SK-N-SH treated with all-trans-retinoic acid at 6 μM for 48 hours (cell line): ENCODE measurements at regions not wholly inside any gene's neighbourhood (a gene's known extent, or its start where the extent isn't known, plus 50 kb on each side); places are given as distances from the start of the nearest gene placed in this dataset.
"Not testable (repeated sequence)": the region's sequence is repeated elsewhere in the genome, so short reads cannot be mapped to it uniquely, and the experiment has no call there.

Experiments used
- ATAC-seq: fragments of 200-7000 bp; cut with Tn5 transposase; 3 replicates; pipeline ENCODE4 v1.9.1; 2020; ENCODE audit warnings: mild to moderate bottlenecking, moderate library complexity
- ARNTL ChIP-seq: fragments of 450-650 bp; formaldehyde crosslinking; IDR thresholded peaks from 2 replicates; pipeline ENCODE4 v1.5.0; 2020; ENCODE audit warnings: low read depth, mild to moderate bottlenecking, moderate library complexity, borderline replicate concordance
- CREB5 ChIP-seq: fragments of 250-450 bp; sonication (Bioruptor Pico); IDR thresholded peaks from 2 replicates; pipeline ENCODE4 v1.5.1; 2020; ENCODE audit warnings: low read depth, mild to moderate bottlenecking, moderate library complexity
- CSDC2 ChIP-seq: fragments of 250-450 bp; sonication (Bioruptor Pico); IDR thresholded peaks from 2 replicates; pipeline ENCODE4 v1.5.0; 2020; ENCODE audit warnings: mild to moderate bottlenecking, moderate library complexity
- ESRRG ChIP-seq: fragments of 250-450 bp; sonication (Bioruptor Pico); IDR thresholded peaks from 2 replicates; pipeline ENCODE4 v1.6.1; 2021; ENCODE audit warnings: mild to moderate bottlenecking
- GLIS3 ChIP-seq: fragments of 250-450 bp; sonication (Bioruptor Pico); IDR thresholded peaks from 2 replicates; pipeline ENCODE4 v1.5.0; 2020; ENCODE audit warnings: mild to moderate bottlenecking, moderate library complexity
- ISL1 ChIP-seq: fragments of 250-450 bp; sonication (Bioruptor Pico); IDR thresholded peaks from 2 replicates; pipeline ENCODE4 v2.1.2; 2022; ENCODE audit warnings: mild to moderate bottlenecking, moderate library complexity
- OSR1 ChIP-seq: fragments of 250-450 bp; sonication (Bioruptor Pico); IDR thresholded peaks from 2 replicates; pipeline ENCODE4 v1.8.0; 2022; ENCODE audit warnings: moderate library complexity, mild to moderate bottlenecking, inconsistent platforms
- PPARA ChIP-seq: fragments of 250-450 bp; sonication (Bioruptor Pico); IDR thresholded peaks from 2 replicates; pipeline ENCODE4 v1.5.0; 2020; ENCODE audit warnings: mild to moderate bottlenecking, borderline replicate concordance
- RARB ChIP-seq: fragments of 250-450 bp; sonication (Bioruptor Pico); IDR thresholded peaks from 2 replicates; pipeline ENCODE4 v1.8.0; 2021; ENCODE audit warnings: mild to moderate bottlenecking, moderate library complexity
- TCF4 ChIP-seq: fragments of 250-450 bp; sonication (Bioruptor Pico); IDR thresholded peaks from 2 replicates; pipeline ENCODE4 v1.8.0; 2021; ENCODE audit warnings: mild to moderate bottlenecking, moderate library complexity, borderline replicate concordance
- TSHZ2 ChIP-seq: fragments of 250-450 bp; sonication (Bioruptor Pico); IDR thresholded peaks from 2 replicates; pipeline ENCODE4 v1.5.0; 2020; ENCODE audit warnings: mild to moderate bottlenecking, moderate library complexity
- ZC3H10 ChIP-seq: fragments of 250-450 bp; sonication (Bioruptor Pico); IDR thresholded peaks from 2 replicates; pipeline ENCODE4 v1.5.1; 2021; ENCODE audit warnings: mild to moderate bottlenecking, moderate library complexity
- ZFP3 ChIP-seq: fragments of 250-450 bp; sonication (Bioruptor Pico); IDR thresholded peaks from 2 replicates; pipeline ENCODE4 v1.5.0; 2020; ENCODE audit warnings: mild to moderate bottlenecking, moderate library complexity
- ZFP30 ChIP-seq: fragments of 450-650 bp; formaldehyde crosslinking; IDR thresholded peaks from 2 replicates; pipeline ENCODE4 v1.5.0; 2022; ENCODE audit warnings: mild to moderate bottlenecking, moderate library complexity
- ZNF565 ChIP-seq: fragments of 450-650 bp; formaldehyde crosslinking; conservative IDR thresholded peaks from 2 replicates; pipeline ENCODE4 v1.5.0; 2020; ENCODE audit warnings: low read depth, mild to moderate bottlenecking, moderate library complexity
- ZNF70 ChIP-seq: fragments of 450-650 bp; formaldehyde crosslinking; IDR thresholded peaks from 2 replicates; pipeline ENCODE4 v1.5.0; 2020; ENCODE audit warnings: mild to moderate bottlenecking, moderate library complexity
- TF ChIP-seq, protein P1 (sequence below): fragments of 250-450 bp; sonication (Bioruptor Pico); IDR thresholded peaks from 2 replicates; pipeline ENCODE4 v1.8.0; 2021; ENCODE audit warnings: low read depth, mild to moderate bottlenecking, moderate library complexity, borderline replicate concordance
- TF ChIP-seq, protein P2 (sequence below): fragments of 250-450 bp; sonication (Bioruptor Pico); IDR thresholded peaks from 2 replicates; pipeline ENCODE4 v1.5.1; 2021; ENCODE audit warnings: mild to moderate bottlenecking, moderate library complexity

- no peak for ATAC-seq
- no peak for TF ChIP-seq ZFP3 (CRISPR knock-in tag)
- no peak for TF ChIP-seq CSDC2
- TF ChIP-seq GLIS3 (CRISPR knock-in tag) = no peak
- TF ChIP-seq ISL1 (CRISPR knock-in tag) = no peak
- no peak for TF ChIP-seq ESRRG (CRISPR knock-in tag)
- no peak for TF ChIP-seq OSR1
- no peak for TF ChIP-seq ZNF565 (CRISPR knock-in tag)
- no peak for TF ChIP-seq TCF4 (CRISPR knock-in tag)
- TF ChIP-seq, protein P1, sequence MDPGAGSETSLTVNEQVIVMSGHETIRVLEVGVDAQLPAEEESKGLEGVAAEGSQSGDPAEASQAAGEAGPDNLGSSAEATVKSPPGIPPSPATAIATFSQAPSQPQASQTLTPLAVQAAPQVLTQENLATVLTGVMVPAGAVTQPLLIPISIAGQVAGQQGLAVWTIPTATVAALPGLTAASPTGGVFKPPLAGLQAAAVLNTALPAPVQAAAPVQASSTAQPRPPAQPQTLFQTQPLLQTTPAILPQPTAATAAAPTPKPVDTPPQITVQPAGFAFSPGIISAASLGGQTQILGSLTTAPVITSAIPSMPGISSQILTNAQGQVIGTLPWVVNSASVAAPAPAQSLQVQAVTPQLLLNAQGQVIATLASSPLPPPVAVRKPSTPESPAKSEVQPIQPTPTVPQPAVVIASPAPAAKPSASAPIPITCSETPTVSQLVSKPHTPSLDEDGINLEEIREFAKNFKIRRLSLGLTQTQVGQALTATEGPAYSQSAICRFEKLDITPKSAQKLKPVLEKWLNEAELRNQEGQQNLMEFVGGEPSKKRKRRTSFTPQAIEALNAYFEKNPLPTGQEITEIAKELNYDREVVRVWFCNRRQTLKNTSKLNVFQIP (CRISPR knock-in tag) = no peak
- TF ChIP-seq PPARA (CRISPR knock-in tag) = no peak
Measured at GRCh38 chr12:31897781-31898503, 61.3 kb upstream of the RESF1 start.

GRCh38 chr12:31897092-31897491 lies 62.1 kb upstream of the RESF1 start:
- ATAC-seq = not testable (repeated sequence)

GRCh38 chr12:31896514-31897039 lies 62.6 kb upstream of the RESF1 start:
- no peak for ATAC-seq
- TF ChIP-seq ZNF70 (CRISPR knock-in tag) (no peak), ZFP30 (no peak), RARB (CRISPR knock-in tag) (no peak), TSHZ2 (CRISPR knock-in tag) (no peak), ARNTL (no peak), CSDC2 (no peak), ZFP3 (CRISPR knock-in tag) (no peak)
- TF ChIP-seq, protein P2, sequence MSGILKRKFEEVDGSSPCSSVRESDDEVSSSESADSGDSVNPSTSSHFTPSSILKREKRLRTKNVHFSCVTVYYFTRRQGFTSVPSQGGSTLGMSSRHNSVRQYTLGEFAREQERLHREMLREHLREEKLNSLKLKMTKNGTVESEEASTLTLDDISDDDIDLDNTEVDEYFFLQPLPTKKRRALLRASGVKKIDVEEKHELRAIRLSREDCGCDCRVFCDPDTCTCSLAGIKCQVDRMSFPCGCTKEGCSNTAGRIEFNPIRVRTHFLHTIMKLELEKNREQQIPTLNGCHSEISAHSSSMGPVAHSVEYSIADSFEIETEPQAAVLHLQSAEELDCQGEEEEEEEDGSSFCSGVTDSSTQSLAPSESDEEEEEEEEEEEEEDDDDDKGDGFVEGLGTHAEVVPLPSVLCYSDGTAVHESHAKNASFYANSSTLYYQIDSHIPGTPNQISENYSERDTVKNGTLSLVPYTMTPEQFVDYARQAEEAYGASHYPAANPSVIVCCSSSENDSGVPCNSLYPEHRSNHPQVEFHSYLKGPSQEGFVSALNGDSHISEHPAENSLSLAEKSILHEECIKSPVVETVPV (CRISPR knock-in tag) = no peak
- TF ChIP-seq, all 23 proteins: peak for 0

DNA sequence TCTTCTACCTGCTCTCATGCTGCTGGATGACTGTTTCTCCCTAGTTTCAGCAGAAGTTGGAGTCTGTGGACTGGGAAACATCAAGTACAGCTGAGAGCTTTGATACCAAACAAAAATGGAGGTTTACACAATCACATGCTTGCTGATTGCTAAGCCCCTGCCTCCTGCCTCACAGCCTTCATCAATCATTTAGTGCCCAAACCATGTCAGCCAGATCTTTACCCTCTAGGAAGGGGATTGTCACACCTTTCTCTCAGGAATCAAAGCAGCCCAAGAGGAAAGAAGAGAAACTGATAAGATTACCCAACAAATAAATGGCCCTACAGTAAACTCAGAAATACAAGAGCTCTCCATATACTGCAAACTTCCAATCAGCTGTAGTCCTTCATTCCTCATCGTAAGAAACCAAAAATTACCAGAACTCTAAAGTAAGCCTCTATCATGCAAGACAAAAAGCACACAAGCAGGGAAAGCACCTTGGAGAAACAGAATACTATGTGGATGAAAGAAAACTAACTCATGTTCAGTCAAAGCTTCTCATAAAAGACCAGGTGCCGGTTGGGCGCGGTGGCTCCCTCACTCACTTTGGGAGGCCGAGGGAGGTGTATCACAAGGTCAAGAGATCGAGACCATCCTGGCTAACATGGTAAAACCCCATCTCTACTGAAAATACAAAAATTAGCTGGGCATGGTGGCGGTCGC lies 63.6 kb upstream of the RESF1 start:
- TF ChIP-seq CSDC2 (no peak), ZFP30 (no peak), ZC3H10 (CRISPR knock-in tag) (no peak), CREB5 (CRISPR knock-in tag) (no peak), GLIS3 (CRISPR knock-in tag) (no peak), ZFP3 (CRISPR knock-in tag) (no peak), OSR1 (no peak), TCF4 (CRISPR knock-in tag) (no peak), ZNF565 (CRISPR knock-in tag) (no peak), RARB (CRISPR knock-in tag) (no peak), ISL1 (CRISPR knock-in tag) (no peak)
- TF ChIP-seq, protein P2 (CRISPR knock-in tag) = no peak
- TF ChIP-seq, protein P1 (CRISPR knock-in tag) = no peak
- no peak for ATAC-seq
